ENCODE measurements at regions not wholly inside any gene's neighbourhood (a gene's known extent, or its start where the extent isn't known, plus 50 kb on each side); places are given as distances from the start of the nearest gene placed in this dataset.

GRCh38 chr5:133892774-133893173 is 75.7 kb downstream of the C5orf15 start:
- H3K27me3 ChIP-seq = no peaks in the 10 kb centered on the region
- no peak for TF ChIP-seq POLR2A (IDR thresholded peaks at IDR 0.05)
- TF ChIP-seq CTCF (IDR thresholded peaks at IDR 0.05) = no peak

GRCh38 chr5:133892306-133892705 is 76.1 kb downstream of the C5orf15 start:
- no peak for DNase-seq
- intact Hi-C loops (cut with DNase I; ENCODE audit: low total_unique reads) = no loop called here
- Histone ChIP-seq H3K36me3 (no peaks in the 10 kb centered on the region), H3K9me3 (no peaks in the 10 kb centered on the region), H3K27me3 (no peaks in the 10 kb centered on the region), H3K27ac (no peak overlapping the region), H3K4me1 (no peaks in the 10 kb centered on the region), H3K4me3 (no peak overlapping the region)
- TF ChIP-seq POLR2A (IDR thresholded peaks at IDR 0.05) (no peak), CTCF (IDR thresholded peaks at IDR 0.05) (no peak)

More at GRCh38 chr5:133892774-133893173, 75.7 kb downstream of the C5orf15 start:
- H3K27ac ChIP-seq = no peak overlapping the region
- intact Hi-C loops (cut with DNase I; ENCODE audit: low total_unique reads) = no loop called here
- no peaks in the 10 kb centered on the region for H3K9me3 ChIP-seq
- H3K36me3 ChIP-seq = no peaks in the 10 kb centered on the region
- no peak for DNase-seq
- H3K4me1 ChIP-seq = no peaks in the 10 kb centered on the region
- H3K4me3 ChIP-seq = no peak overlapping the region

GRCh38 chr5:133891390-133891789 is 77.0 kb downstream of the C5orf15 start:
- no peaks in the 10 kb centered on the region for H3K27me3 ChIP-seq
- intact Hi-C loops (cut with DNase I; ENCODE audit: low total_unique reads) = no loop called here
- H3K27ac ChIP-seq = no peak overlapping the region
- no peaks in the 10 kb centered on the region for H3K4me1 ChIP-seq
- TF ChIP-seq POLR2A (IDR thresholded peaks at IDR 0.05) (no peak), CTCF (IDR thresholded peaks at IDR 0.05) (no peak)
- no peaks in the 10 kb centered on the region for H3K9me3 ChIP-seq
- DNase-seq = no peak
- no peak overlapping the region for H3K4me3 ChIP-seq
- no peaks in the 10 kb centered on the region for H3K36me3 ChIP-seq

- Histone ChIP-seq H3K9me3 (no peaks in the 10 kb centered on the region), H3K4me1 (no peaks in the 10 kb centered on the region), H3K36me3 (no peaks in the 10 kb centered on the region), H3K27me3 (no peaks in the 10 kb centered on the region), H3K4me3 (no peak overlapping the region), H3K27ac (no peak overlapping the region)
- TF ChIP-seq CTCF (IDR thresholded peaks at IDR 0.05) (no peak), POLR2A (IDR thresholded peaks at IDR 0.05) (no peak)
- no peak for DNase-seq
- intact Hi-C loops (cut with DNase I; ENCODE audit: low total_unique reads) = no loop called here
These were observed 77.6 kb downstream of the C5orf15 start for GRCh38 chr5:133890776-133891280.

- intact Hi-C loops (cut with DNase I; ENCODE audit: low total_unique reads) = no loop called here
- TF ChIP-seq POLR2A (IDR thresholded peaks at IDR 0.05) (no peak), CTCF (IDR thresholded peaks at IDR 0.05) (no peak)
- Histone ChIP-seq H3K4me1 (no peaks in the 10 kb centered on the region), H3K9me3 (no peaks in the 10 kb centered on the region), H3K4me3 (no peak overlapping the region), H3K36me3 (no peaks in the 10 kb centered on the region), H3K27me3 (no peaks in the 10 kb centered on the region), H3K27ac (no peak overlapping the region)
- no peak for DNase-seq
These were observed 78.1 kb downstream of the C5orf15 start for GRCh38 chr5:133890314-133890713.

All from uterus (tissue), 3 donors.